Peyer's patch (tissue), 4 donors: ENCODE measurements at regions not wholly inside any gene's neighbourhood (a gene's known extent, or its start where the extent isn't known, plus 50 kb on each side); places are given as distances from the start of the nearest gene placed in this dataset.

Experiments
- POLR2A ChIP-seq, 2 donors: fragments of 450-650 bp; IDR thresholded peaks; one replicate each; pipeline ENCODE4 v1.5.1; 2017; ENCODE audit warnings: antibody characterized with exemption in 2 of 2, mild to moderate bottlenecking in 2 of 2, moderate library complexity in 2 of 2
- TF ChIP-seq, protein P1 (sequence below), 6 experiments: fragments of 450-650 bp in 4 of 6; fragments of 200-600 bp in 2 of 6; sonication (generic) in 1 of 6; IDR thresholded peaks; one replicate each; pipeline ENCODE4 v1.5.1; 2017 to 2019; ENCODE audit warnings: antibody characterized with exemption in 6 of 6, mild to moderate bottlenecking in 3 of 6, moderate library complexity in 1 of 6

DNA sequence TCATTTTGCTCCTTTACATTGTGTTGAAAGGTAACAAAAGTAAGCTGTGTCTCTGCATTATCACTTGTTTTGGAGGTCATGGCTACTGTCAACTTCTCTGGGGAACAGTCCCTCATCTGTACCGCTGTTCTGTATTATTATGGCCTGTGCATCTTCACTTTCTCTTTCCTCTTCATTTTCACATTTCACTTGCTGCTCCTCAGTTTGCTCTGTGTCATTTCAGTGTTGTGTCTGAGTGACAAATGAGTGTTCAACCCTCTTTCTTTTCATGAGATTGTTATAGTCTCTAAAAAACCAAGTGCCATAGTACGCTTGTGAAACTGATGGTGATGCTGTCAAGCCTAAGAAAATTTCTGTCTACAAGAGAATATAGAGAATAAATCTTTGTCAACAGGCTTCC is 122.0 kb upstream of the FER start:
- no peak for TF ChIP-seq POLR2A (IDR thresholded peaks at IDR 0.05)
- TF ChIP-seq, protein P1, sequence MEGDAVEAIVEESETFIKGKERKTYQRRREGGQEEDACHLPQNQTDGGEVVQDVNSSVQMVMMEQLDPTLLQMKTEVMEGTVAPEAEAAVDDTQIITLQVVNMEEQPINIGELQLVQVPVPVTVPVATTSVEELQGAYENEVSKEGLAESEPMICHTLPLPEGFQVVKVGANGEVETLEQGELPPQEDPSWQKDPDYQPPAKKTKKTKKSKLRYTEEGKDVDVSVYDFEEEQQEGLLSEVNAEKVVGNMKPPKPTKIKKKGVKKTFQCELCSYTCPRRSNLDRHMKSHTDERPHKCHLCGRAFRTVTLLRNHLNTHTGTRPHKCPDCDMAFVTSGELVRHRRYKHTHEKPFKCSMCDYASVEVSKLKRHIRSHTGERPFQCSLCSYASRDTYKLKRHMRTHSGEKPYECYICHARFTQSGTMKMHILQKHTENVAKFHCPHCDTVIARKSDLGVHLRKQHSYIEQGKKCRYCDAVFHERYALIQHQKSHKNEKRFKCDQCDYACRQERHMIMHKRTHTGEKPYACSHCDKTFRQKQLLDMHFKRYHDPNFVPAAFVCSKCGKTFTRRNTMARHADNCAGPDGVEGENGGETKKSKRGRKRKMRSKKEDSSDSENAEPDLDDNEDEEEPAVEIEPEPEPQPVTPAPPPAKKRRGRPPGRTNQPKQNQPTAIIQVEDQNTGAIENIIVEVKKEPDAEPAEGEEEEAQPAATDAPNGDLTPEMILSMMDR (IDR thresholded peaks at IDR 0.05): no peak
